Nucleus accumbens (tissue), 56 donors: ENCODE measurements at regions not wholly inside any gene's neighbourhood (a gene's known extent, or its start where the extent isn't known, plus 50 kb on each side); places are given as distances from the start of the nearest gene placed in this dataset.
"Not testable (repeated sequence)": the region's sequence is repeated elsewhere in the genome, so short reads cannot be mapped to it uniquely, and the experiment has no call there.

Source experiments
- DNase-seq, 56 donors: peaks; one replicate each; lab custom pipeline; 2025; lab: John Stamatoyannopoulos, UW

DNA sequence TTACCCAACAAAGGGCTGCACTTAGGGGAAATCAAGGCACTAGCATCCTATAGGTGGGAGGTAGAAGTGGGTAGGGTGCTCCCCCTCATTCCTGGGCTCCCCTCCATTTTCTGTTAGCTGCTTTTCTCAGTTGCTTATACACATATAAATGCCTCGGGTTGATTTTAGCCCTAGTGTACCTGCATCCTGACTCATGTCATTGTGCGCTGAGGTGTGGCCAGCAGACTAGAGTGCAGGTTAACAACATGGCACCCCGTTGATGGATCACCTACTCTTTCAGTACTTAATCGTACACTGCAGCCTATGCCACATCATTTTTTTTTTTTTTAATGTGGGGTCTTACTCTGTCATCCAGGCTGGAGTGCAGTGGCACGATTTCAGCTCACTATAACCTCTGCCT, 144.0 kb upstream of the ITGB1 start:
- no peak for DNase-seq

DNA sequence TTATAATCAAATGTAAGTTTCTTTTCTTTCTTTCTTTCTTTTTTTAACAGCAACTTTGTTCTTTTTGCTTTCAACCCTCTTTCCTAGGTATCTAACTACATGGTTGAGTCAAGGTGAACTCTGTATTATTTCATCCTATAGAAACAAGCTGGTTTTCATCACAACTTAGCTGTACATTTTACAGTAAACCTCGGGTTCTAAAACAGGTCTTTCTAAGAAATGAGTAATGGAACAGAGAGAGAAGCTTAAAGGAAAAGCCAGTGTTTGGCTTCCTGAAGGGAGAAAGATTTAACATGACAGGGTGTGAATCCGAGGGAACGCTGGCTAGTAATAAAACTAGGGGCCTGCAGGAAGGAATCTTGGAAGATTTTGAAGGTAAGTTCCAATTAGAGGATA, 143.4 kb upstream of the ITGB1 start:
- DNase-seq, result no peak

DNA sequence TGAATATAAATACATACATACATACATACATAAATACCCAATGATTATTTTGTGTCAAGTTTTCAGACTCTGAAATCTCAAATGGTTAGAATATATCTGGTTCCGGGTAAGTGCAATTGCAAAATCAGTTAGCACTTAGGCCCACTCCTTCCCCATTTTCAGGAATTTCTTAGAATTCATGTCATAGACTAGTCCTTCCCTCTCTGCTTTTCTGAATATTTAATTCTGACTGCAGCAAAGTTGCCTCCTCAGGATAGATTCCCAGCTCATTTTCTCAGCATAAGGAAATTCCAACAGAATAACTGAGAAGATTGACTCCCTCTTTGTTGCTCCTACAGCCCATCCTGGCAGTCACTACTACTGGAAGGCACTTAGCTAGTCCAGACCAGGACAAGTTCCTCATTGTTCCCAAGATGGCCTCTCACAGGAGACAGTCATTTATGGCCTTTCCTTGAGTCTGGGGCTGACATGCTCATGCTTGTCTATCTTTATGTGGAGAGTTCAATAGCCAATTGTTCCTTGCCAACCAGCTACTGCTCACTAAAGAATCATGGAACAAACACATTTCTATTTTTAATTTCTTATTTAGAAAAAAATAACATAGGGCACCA, 142.9 kb upstream of the ITGB1 start:
- DNase-seq, result no peak

DNA sequence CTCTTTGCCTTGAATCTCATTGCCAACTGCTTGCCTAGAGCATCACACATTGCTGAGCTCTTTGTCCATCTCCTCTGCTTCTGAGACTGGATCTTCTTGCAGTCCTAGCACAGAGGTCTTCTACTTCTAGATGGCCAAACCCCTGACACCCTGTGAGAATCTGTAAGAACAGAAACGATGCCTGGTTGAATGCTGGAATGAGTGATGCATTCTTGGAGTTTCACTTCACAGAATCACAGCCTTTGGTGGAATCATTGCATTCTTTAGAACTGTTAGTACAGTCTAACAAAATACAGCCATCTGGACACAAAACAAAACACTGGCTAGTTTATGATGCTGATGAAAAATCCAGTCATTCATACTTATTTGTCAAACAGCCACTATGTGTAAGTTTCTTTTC, 141.7 kb upstream of the ITGB1 start:
- no peak for DNase-seq

DNA sequence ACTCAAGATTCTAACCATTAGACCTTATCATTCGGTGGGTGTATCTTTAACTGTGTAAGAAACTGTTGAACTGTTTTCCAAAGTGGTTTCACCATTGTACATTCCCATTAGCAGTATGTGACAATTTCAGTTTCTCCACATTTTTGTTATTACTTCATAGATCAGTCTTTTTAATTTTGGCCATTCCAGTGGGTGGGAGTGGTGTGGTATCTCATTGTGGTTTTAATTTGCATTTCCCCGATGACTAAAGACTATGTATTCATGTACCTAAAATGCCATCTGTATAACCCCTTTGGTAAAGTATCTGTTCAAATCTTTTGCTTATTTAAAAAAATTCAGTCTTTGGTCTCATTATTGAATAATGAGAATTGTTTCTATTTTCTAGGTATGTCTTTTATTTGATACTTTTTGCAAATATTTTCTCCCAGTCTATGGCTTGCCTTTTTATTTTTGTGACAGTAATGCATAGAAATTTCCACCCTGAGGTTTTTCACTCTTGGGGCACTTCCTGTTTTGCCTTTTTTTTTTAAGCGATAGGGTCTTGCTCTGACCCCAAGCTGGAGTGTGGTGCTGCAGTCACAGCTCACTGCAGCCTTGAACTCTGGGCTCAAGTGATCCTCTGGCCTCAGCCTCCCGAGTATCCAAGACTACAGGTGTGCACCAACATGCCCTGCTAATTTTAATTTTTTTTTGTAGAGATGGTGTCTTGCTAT, 141.1 kb upstream of the ITGB1 start:
- no peak for DNase-seq

DNA sequence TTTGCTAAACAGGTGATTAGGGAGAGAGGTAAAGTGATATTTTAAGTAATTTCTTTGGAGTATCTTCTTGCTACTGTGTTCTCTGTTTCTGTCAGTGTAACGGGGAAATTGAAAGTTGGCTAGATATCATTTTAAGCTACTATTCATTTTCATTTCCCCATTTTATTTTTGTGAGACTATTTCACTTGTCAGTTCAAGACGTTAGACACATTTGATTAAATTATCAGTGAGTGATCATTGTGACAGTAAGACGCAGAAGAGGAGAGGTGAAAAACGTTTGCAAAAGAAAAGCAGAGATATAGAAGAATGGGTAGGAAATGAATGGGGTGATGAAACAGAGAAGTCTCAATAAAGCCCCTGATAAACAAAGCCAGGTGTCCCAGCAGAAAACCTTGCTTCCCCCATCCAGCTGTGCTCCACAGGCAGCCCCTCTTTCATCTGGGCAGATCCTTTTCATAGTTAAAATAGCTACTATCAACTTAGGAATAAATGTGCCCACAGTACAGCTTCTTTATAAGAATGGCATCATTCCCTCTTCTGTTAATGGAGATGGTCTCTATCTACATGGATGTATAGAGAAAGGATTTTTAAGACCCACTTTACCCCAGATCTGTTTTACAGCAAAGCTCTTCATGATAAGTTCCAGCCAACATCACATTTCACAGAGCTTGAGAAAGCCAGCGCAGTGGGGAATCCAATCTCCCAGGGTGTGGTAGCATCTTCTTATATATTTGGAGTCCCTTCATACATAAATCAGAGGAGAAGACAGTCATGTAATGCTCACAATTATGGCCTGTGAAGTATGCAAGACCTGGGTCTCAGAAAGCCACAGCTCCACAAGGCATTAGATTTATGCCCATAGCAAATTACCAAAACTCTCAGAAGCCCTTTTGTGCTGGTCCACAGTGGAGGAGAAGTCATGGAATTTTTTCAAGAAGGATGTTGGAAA, 138.1 kb upstream of the ITGB1 start:
- DNase-seq, result no peak

DNA sequence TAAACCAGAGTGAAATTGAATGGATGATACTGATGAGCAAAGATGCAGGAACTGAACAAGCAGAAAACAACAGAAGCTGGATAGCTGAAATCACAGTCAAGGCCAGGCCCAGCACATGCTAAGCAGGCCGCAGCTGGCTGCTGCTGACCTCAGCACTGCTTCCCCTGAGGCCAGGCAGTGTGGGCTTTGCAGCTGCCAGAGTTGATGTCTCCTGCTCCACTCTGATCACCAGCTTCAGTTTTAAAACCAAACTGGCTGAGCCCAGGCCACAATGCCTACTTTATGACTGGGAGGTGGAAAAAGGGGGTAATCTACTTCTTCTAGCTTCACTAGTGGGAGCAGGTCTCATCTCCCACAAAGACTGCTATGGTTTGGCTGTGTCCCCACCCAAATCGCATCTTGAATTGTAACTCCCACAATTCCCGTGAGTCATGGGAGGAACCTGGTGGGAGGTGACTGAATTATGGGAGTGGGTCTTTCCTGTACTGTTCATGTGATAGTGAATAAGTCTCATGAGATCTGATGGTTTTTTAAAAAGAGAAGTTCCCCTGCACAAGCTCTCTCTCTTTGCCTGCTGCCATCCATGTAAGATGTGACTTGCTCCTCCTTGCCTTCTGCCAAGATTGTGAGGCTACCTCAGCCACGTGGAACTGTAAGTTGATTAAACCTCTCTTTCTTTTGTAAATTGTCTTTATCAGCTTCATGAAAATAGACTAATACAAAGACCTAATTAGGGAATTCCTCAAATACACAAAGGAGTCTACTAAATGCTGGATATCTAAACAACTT, 136.4 kb upstream of the ITGB1 start:
- DNase-seq, result no peak

DNA sequence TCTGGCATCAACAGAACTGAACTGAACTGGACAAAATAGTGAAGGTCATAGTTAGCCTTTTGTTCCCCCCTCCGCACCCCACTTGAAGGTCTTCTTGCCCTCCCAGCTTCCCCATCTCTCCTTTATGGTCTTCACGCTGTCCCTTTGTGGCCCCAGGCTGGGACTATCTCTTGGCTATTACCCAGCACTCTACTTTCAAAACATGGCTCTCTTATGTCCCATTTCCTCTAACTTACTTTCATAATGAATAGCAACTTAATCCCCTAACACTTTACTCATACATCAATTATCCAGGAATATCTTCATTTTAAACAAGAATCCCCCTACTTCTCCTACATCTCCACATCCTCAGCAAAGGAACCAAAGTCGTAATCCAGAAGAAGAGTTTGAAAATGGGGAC, 135.3 kb upstream of the ITGB1 start:
- no peak for DNase-seq

DNA sequence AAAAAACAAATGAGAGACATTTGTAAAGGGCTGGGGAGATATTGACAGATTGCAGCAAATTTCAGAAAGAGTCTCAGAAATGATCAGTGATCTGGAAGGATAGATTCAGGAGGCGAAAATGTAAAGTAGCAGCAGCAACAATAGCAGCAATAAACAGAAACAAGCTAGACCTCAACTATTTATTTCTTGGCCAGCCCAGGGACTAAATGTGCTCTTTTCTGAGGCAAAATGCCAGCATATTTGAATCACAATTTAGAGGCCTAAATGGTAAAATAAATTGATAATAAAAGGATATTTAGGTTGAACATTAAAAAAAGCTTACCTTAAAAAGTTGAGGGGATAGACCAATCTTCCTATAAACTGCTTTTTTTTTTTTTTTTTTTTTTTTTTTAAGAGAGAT, 134.6 kb upstream of the ITGB1 start:
- no peak for DNase-seq

- no peak for DNase-seq
These were observed 133.2 kb upstream of the ITGB1 start for GRCh38 chr10:33091201-33091600.

DNA sequence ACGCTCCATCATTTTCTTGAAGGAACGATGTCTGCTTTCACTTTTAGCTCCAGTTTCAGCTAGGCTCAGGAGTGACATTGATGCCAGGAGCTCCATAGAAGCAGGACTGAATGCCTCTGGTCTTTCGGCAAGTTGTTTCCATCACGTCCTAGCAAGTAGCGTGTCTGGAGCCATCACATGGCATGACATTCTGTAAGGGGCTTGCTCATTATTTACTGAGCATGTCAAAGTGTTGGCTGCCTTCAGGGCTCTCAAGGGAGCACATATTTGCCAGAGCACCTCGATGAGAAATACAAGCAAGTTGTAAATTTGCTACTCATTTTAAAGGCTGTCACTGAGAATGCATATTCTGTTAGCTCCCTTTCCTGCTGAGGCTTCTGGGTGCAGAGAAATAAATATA, 131.0 kb upstream of the ITGB1 start:
- no peak for DNase-seq

DNA sequence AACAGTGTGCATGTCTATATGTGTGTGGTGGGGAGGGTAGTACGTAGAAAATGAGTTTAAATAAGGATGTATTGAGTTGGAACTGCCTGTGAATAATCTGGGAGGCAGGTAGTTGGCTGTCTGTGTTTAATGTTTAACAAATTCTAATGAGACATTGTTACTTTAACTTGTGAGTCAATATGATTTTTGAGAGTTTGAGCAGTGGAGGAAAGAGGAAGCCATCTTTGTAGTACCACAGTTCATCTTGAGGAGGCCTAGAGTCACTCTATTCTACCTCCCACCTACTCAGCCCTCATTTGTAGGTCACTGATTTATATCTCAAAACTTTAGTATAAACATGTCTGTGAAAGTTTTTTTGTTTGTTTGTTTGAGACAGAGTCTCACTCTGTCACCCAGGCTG, 129.9 kb upstream of the ITGB1 start:
- DNase-seq, result no peak

DNA sequence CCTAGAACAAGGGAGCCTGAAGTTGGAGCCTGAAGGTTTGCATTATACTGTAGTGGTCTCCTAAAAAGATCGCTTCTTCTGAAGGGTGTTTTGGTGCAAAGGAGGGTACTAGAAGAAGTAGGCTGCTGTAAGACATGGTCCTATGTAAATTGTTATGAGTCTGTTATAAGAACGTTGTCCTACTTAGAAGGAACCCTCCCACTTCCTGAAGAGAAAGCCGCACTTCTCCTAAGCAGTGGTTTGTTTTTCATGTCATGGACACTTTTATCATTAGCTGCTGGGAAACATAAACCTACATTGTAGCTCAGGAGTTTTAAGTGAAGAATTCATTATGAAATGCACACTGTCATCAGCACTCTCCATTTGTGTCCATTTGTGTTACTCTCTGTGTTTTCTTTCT, 129.1 kb upstream of the ITGB1 start:
- DNase-seq, result no peak

GRCh38 chr10:33086100-33086499, 128.1 kb upstream of the ITGB1 start:
- no peak for DNase-seq

DNA sequence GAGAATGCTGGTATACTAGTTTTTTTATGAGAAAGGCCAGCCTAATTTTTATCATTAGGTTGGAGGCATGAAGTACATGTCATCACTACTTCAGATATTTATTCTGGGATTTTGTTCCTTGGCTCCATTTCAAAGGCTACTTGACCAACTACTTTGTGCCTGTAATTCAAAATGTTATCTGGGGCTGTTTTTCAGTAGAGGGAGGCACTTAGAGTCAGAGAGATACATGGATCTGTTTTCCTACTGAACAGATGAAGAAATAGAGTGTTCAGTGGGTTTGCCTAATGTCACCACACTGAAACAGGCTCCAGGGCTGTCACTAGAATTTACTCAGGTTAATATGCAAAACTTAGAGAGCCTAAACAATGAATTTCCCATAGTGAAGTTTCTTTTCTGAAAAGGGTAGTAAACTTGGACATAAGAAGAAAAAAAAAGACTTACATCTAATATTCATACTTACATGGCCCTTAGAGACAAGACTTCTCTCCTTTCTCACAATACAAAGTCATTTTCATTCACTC, 127.3 kb upstream of the ITGB1 start:
- DNase-seq, result no peak

- DNase-seq, result no peak
These were observed 126.4 kb upstream of the ITGB1 start for GRCh38 chr10:33084453-33084852.

DNA sequence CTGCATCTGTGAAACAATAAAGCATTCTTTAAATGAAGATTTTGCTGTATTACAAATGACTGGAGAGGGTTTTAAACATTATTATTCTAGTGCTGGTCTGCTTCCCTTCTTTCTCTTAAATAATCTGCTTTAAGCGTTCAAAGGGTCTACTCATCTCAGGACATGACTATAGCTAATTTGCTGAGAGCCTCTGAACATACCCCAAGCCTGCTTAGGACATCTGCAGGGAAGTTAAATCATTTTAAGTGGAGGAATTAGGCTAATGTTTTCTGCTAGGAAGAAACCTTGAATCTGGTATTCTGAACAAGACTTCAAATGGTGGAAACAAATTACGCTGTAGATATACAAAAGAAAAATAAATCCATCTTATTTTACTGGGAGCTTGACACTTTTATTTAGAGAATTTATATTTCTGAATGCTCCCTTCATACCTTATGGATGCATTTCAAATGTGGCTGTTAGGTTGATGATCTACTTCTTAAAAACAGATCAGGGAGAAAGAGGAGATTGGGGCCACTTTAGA, 124.4 kb upstream of the ITGB1 start:
- DNase-seq, result no peak

DNA sequence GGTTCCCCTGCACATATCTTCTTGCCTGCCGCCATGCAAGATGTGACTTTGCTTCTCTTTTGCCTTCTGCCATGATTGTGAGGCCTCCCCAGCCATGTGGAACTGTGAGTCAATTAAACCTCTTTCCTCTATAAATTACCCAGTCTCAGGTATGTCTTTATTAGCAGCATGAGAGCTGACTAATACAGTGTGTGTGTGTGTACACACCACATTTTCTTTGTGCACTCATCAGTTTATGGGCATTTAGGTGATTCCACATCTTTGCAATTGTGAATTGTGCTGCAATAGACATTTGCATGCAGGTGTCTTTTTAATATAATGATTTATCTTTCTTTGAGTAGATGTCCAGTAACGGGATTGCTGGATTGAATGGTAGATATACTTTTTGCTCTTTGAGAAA, 122.4 kb upstream of the ITGB1 start:
- not testable (repeated sequence) for DNase-seq

DNA sequence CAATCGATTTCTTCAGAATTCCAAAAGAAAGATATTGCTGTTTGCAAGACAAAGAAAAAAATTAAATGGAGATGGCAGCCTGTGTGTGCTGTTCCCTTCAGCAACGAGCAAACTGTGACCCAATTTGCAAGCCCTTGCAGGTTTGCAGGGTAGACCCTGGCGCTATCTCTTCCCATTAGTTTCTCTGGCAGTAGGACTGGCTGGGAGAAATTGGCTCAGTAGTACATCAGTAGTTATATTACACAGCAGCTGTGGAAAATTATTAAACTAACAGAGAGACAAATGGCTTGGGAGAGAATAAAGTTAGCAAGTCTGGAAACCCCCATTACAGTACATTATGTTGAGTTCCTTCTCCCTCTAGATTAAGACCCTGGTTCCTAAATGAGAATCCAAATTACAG, 116.4 kb upstream of the ITGB1 start:
- no peak for DNase-seq
